ENCODE measurements at regions not wholly inside any gene's neighbourhood (a gene's known extent, or its start where the extent isn't known, plus 50 kb on each side); places are given as distances from the start of the nearest gene placed in this dataset.

DNA sequence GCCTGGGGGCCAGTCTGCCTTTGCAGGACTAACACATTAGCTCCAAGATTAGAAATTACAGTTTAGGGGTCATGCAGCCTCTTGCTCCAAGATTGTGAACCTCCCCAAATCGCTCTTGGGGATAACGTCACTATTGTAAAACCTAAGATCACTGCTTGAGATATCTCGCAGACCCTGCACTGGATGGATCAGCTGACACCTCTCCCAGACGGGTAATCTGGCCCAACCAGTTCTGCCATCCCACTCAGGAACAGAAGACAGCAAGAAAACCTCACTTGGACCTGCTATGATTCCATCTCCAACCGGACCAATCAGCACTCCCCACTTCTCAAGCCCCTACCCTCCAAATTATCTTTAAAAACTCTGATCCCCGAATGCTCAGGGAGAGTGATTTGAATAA lies 431.2 kb downstream of the GPM6A start:
- dilution Hi-C loops (cut with MboI; ENCODE audit: extremely low pct_ligation_motif_present, low sequenced_read_pairs): no loop called here

DNA sequence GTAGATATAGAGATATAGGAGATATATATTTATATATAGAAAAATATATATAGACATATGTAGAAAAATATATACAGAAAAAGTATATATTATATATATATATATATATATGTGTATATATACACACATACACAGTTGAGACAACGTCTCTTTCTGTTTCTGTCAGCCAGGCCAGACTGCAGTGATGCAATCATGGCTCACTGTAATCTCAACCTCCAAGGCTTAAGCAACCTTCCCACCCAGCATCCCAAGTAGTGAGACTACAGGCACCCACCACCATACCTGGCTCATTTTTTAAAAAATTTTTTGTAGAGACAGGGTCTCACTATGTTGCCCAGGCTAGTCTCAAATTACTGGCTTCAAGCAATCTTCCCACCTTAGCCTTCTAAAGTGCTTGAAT lies 426.3 kb downstream of the GPM6A start:
- Histone ChIP-seq H3K36me3 (ENCODE audit: control insufficient read depth in 2 of 2, extremely low read depth in 1 of 2, insufficient read depth in 2 of 2, low read length in 2 of 2) (no peaks in the 10 kb centered on the region), H3K9ac (ENCODE audit: control insufficient read depth, extremely low read depth, insufficient read depth, low read length) (no peak overlapping the region), H3K4me1 (ENCODE audit: control insufficient read depth, extremely low read depth, insufficient read depth, low read length) (no peaks in the 10 kb centered on the region), H3K27ac (ENCODE audit: control insufficient read depth, insufficient read depth, low read length) (no peak overlapping the region), H3K4me3 (ENCODE audit: control insufficient read depth in 2 of 3, extremely low read depth in 1 of 3, insufficient read depth in 2 of 3, low read depth in 1 of 3, low read length in 3 of 3) (no peak overlapping the region), H3K9me3 (ENCODE audit: control insufficient read depth, low read depth, low read length) (peaks cover 8% of the 10 kb centered on the region), H3K79me2 (ENCODE audit: control insufficient read depth, insufficient read depth, low read length) (no peaks in the 10 kb centered on the region), H4K20me1 (ENCODE audit: control insufficient read depth, extremely low read depth, insufficient read depth, low read length) (no peaks in the 10 kb centered on the region), H3K9me1 (ENCODE audit: control insufficient read depth, extremely low read depth, insufficient read depth, low read length) (no peaks in the 10 kb centered on the region), H3K4me2 (ENCODE audit: control insufficient read depth, extremely low read depth, insufficient read depth, low read depth, low read length) (no peak overlapping the region), H2AFZ (ENCODE audit: control insufficient read depth, low read length) (no peak overlapping the region), H3K27me3 (ENCODE audit: control insufficient read depth, extremely low read depth, insufficient read depth, low read length) (no peaks in the 10 kb centered on the region)
- no peak for TF ChIP-seq CTCF (optimal IDR thresholded peaks at IDR 0.05 in 1 of 3, IDR thresholded peaks at IDR 0.05 in 1 of 3, conservative IDR thresholded peaks at IDR 0.05 in 1 of 3; ENCODE audit: extremely low read depth in 1 of 3, insufficient read depth in 2 of 3, low read length in 3 of 3)
- TF ChIP-seq EZH2 (IDR thresholded peaks at IDR 0.05; ENCODE audit: low read length): no peak
- no peak for FAIRE-seq
- no peak for DNase-seq (ENCODE audit: low read depth, low spot score)
- dilution Hi-C loops (cut with MboI; ENCODE audit: extremely low pct_ligation_motif_present, low sequenced_read_pairs): no loop called here

More for the DNA sequence above, 431.2 kb downstream of the GPM6A start:
- TF ChIP-seq EZH2 (IDR thresholded peaks at IDR 0.05; ENCODE audit: low read length) (no peak), CTCF (optimal IDR thresholded peaks at IDR 0.05 in 1 of 3, IDR thresholded peaks at IDR 0.05 in 1 of 3, conservative IDR thresholded peaks at IDR 0.05 in 1 of 3; ENCODE audit: extremely low read depth in 1 of 3, insufficient read depth in 2 of 3, low read length in 3 of 3) (no peak)
- no peak overlapping the region for H3K4me2 ChIP-seq (ENCODE audit: control insufficient read depth, extremely low read depth, insufficient read depth, low read depth, low read length)
- DNase-seq (ENCODE audit: low read depth, low spot score) (no peak), FAIRE-seq (no peak)
- H4K20me1 ChIP-seq (ENCODE audit: control insufficient read depth, extremely low read depth, insufficient read depth, low read length): no peaks in the 10 kb centered on the region
- H3K9me1 ChIP-seq (ENCODE audit: control insufficient read depth, extremely low read depth, insufficient read depth, low read length): no peaks in the 10 kb centered on the region
- no peak overlapping the region for H3K4me3 ChIP-seq (ENCODE audit: control insufficient read depth in 2 of 3, extremely low read depth in 1 of 3, insufficient read depth in 2 of 3, low read depth in 1 of 3, low read length in 3 of 3)
- no peak overlapping the region for H3K27ac ChIP-seq (ENCODE audit: control insufficient read depth, insufficient read depth, low read length)
- H3K4me1 ChIP-seq (ENCODE audit: control insufficient read depth, extremely low read depth, insufficient read depth, low read length): no peaks in the 10 kb centered on the region
- no peak overlapping the region for H2AFZ ChIP-seq (ENCODE audit: control insufficient read depth, low read length)
- H3K9me3 ChIP-seq (ENCODE audit: control insufficient read depth, low read depth, low read length): no peaks in the 10 kb centered on the region
- no peaks in the 10 kb centered on the region for H3K79me2 ChIP-seq (ENCODE audit: control insufficient read depth, insufficient read depth, low read length)
- H3K36me3 ChIP-seq (ENCODE audit: control insufficient read depth in 2 of 2, extremely low read depth in 1 of 2, insufficient read depth in 2 of 2, low read length in 2 of 2): no peaks in the 10 kb centered on the region
- no peaks in the 10 kb centered on the region for H3K27me3 ChIP-seq (ENCODE audit: control insufficient read depth, extremely low read depth, insufficient read depth, low read length)
- no peak overlapping the region for H3K9ac ChIP-seq (ENCODE audit: control insufficient read depth, extremely low read depth, insufficient read depth, low read length)

Data from keratinocyte (primary cell).